Osteoblast (primary cell): ENCODE measurements at regions not wholly inside any gene's neighbourhood (a gene's known extent, or its start where the extent isn't known, plus 50 kb on each side); places are given as distances from the start of the nearest gene placed in this dataset.

Source experiments
- DNase-seq: peaks from one replicate; pipeline ENCODE4 v3.0.0; 2011; ENCODE audit warnings: low spot score, mixed read lengths; ENCODE audit not compliant: insufficient read length; ENCODE audit errors: missing footprints
- H2AFZ ChIP-seq: 2 replicates; pipeline ENCODE4 v1.6.0; 2011; ENCODE audit warnings: mild to moderate bottlenecking, low read length
- H3K27ac ChIP-seq: 2 replicates; pipeline ENCODE4 v1.5.1; 2011; ENCODE audit warnings: mild to moderate bottlenecking, low read depth, low read length, moderate library complexity
- H3K27me3 ChIP-seq: 2 replicates; pipeline ENCODE4 v1.6.0; 2012; ENCODE audit warnings: mild to moderate bottlenecking, control low read depth, inconsistent platforms, low read length, moderate library complexity; ENCODE audit not compliant: insufficient read depth
- H3K36me3 ChIP-seq: 2 replicates; pipeline ENCODE4 v1.5.1; 2011; ENCODE audit warnings: mild to moderate bottlenecking, low read length, control low read depth, moderate library complexity; ENCODE audit not compliant: insufficient read depth
- H3K4me1 ChIP-seq: 2 replicates; pipeline ENCODE4 v1.5.1; 2011; ENCODE audit warnings: mild to moderate bottlenecking, low read length, control low read depth, moderate library complexity; ENCODE audit not compliant: insufficient read depth
- H3K4me2 ChIP-seq: 2 replicates; pipeline ENCODE4 v1.6.0; 2011; ENCODE audit warnings: mild to moderate bottlenecking, low read length; ENCODE audit not compliant: insufficient read depth
- H3K4me3 ChIP-seq: fragments of 200-600 bp; sonication (generic); 3 replicates; pipeline ENCODE4 v1.5.1; 2012; ENCODE audit warnings: mild to moderate bottlenecking, low read length, inconsistent platforms; ENCODE audit not compliant: insufficient read depth
- H3K79me2 ChIP-seq: 2 replicates; pipeline ENCODE4 v1.6.0; 2012; ENCODE audit warnings: mild to moderate bottlenecking, low read length, control low read depth, inconsistent platforms; ENCODE audit not compliant: insufficient read depth
- H3K9me3 ChIP-seq: 2 replicates; pipeline ENCODE4 v1.5.1; 2011; ENCODE audit warnings: low read depth, low read length, control low read depth
- H4K20me1 ChIP-seq: 2 replicates; pipeline ENCODE4 v1.6.0; 2012; ENCODE audit warnings: mild to moderate bottlenecking, low read length, control low read depth; ENCODE audit not compliant: insufficient read depth
- TF ChIP-seq, protein P1 (sequence below): IDR thresholded peaks from 2 replicates; pipeline ENCODE4 v1.5.1; 2011; ENCODE audit warnings: mild to moderate bottlenecking, low read depth, low read length, moderate library complexity; ENCODE audit errors: extremely low read depth

- Histone ChIP-seq H3K27ac (no peak overlapping the region), H3K79me2 (no peaks in the 10 kb centered on the region), H4K20me1 (no peaks in the 10 kb centered on the region), H3K4me2 (no peak overlapping the region), H2AFZ (no peak overlapping the region), H3K4me3 (no peak overlapping the region), H3K4me1 (no peaks in the 10 kb centered on the region), H3K27me3 (no peaks in the 10 kb centered on the region), H3K36me3 (no peaks in the 10 kb centered on the region), H3K9me3 (no peaks in the 10 kb centered on the region)
- no peak for DNase-seq
- TF ChIP-seq, protein P1, sequence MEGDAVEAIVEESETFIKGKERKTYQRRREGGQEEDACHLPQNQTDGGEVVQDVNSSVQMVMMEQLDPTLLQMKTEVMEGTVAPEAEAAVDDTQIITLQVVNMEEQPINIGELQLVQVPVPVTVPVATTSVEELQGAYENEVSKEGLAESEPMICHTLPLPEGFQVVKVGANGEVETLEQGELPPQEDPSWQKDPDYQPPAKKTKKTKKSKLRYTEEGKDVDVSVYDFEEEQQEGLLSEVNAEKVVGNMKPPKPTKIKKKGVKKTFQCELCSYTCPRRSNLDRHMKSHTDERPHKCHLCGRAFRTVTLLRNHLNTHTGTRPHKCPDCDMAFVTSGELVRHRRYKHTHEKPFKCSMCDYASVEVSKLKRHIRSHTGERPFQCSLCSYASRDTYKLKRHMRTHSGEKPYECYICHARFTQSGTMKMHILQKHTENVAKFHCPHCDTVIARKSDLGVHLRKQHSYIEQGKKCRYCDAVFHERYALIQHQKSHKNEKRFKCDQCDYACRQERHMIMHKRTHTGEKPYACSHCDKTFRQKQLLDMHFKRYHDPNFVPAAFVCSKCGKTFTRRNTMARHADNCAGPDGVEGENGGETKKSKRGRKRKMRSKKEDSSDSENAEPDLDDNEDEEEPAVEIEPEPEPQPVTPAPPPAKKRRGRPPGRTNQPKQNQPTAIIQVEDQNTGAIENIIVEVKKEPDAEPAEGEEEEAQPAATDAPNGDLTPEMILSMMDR, result no peak
Observed at GRCh38 chr6:88482465-88482864, 316.3 kb upstream of the CNR1 start.

GRCh38 chr6:88481519-88481918 is 315.4 kb upstream of the CNR1 start:
- Histone ChIP-seq H3K4me1 (no peaks in the 10 kb centered on the region), H4K20me1 (no peaks in the 10 kb centered on the region), H3K27ac (no peak overlapping the region), H2AFZ (no peak overlapping the region), H3K4me3 (no peak overlapping the region), H3K79me2 (no peaks in the 10 kb centered on the region), H3K36me3 (no peaks in the 10 kb centered on the region), H3K4me2 (no peak overlapping the region), H3K27me3 (no peaks in the 10 kb centered on the region), H3K9me3 (no peaks in the 10 kb centered on the region)
- TF ChIP-seq, protein P1, result no peak
- DNase-seq, result no peak

- H3K79me2 ChIP-seq, result no peaks in the 10 kb centered on the region
- H4K20me1 ChIP-seq, result no peaks in the 10 kb centered on the region
- no peaks in the 10 kb centered on the region for H3K4me1 ChIP-seq
- no peaks in the 10 kb centered on the region for H3K27me3 ChIP-seq
- H3K36me3 ChIP-seq, result no peaks in the 10 kb centered on the region
- DNase-seq, result no peak
- TF ChIP-seq, protein P1, result no peak
- H2AFZ ChIP-seq, result no peak overlapping the region
- H3K9me3 ChIP-seq, result no peaks in the 10 kb centered on the region
- H3K4me3 ChIP-seq, result no peak overlapping the region
- H3K4me2 ChIP-seq, result no peak overlapping the region
- no peak overlapping the region for H3K27ac ChIP-seq
Observed at GRCh38 chr6:88480816-88481215, 314.7 kb upstream of the CNR1 start.

- no peak overlapping the region for H2AFZ ChIP-seq
- H3K9me3 ChIP-seq, result no peaks in the 10 kb centered on the region
- no peaks in the 10 kb centered on the region for H3K4me1 ChIP-seq
- H4K20me1 ChIP-seq, result no peaks in the 10 kb centered on the region
- H3K36me3 ChIP-seq, result no peaks in the 10 kb centered on the region
- H3K27ac ChIP-seq, result no peak overlapping the region
- H3K4me3 ChIP-seq, result no peak overlapping the region
- TF ChIP-seq, protein P1, result no peak
- H3K27me3 ChIP-seq, result no peaks in the 10 kb centered on the region
- no peak for DNase-seq
- H3K79me2 ChIP-seq, result no peaks in the 10 kb centered on the region
- no peak overlapping the region for H3K4me2 ChIP-seq
Observed at GRCh38 chr6:88477413-88477812, 311.3 kb upstream of the CNR1 start.
